GM21526 (cell line): ENCODE measurements at regions not wholly inside any gene's neighbourhood (a gene's known extent, or its start where the extent isn't known, plus 50 kb on each side); places are given as distances from the start of the nearest gene placed in this dataset.
A peak's percentile ranks its signal among the peaks of the same experiment; 100 is the strongest.

Source experiments
- ATAC-seq: cut with Tn5 transposase; IDR thresholded peaks from one replicate; pipeline ENCODE4 v1.9.1; 2021; ENCODE audit warnings: moderate library complexity; ENCODE audit not compliant: unreplicated experiment, low FRiP score

- no peak for ATAC-seq
These were observed 620.5 kb downstream of the METTL15 start for GRCh38 chr11:28728666-28729065.

- ATAC-seq = no peak
These were observed 619.1 kb downstream of the METTL15 start for GRCh38 chr11:28727254-28727653.

- ATAC-seq = no peak
These were observed 618.2 kb downstream of the METTL15 start for GRCh38 chr11:28726432-28726831.

DNA sequence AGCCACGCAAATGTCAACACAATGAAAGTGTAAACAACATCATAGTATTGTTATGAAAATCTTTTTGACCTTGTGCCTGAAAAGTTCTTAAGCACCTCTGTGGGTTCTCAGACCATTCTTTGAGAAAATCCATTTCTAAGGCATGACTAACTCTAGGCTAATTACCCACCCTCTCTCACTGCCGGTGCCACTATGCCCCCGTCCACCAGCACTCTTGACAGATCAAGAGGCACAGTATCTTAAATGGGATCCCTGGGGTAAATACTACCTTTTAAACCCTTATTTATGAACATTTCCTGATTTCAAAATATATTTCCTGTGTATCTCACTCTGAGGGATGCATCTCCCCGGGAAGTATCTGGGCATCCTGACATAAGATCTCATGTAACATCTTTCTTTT is 607.5 kb downstream of the METTL15 start:
- no peak for ATAC-seq

GRCh38 chr11:28713850-28714249 is 605.7 kb downstream of the METTL15 start:
- no peak for ATAC-seq

- ATAC-seq = no peak
These were observed 599.9 kb downstream of the METTL15 start for GRCh38 chr11:28708075-28708474.

DNA sequence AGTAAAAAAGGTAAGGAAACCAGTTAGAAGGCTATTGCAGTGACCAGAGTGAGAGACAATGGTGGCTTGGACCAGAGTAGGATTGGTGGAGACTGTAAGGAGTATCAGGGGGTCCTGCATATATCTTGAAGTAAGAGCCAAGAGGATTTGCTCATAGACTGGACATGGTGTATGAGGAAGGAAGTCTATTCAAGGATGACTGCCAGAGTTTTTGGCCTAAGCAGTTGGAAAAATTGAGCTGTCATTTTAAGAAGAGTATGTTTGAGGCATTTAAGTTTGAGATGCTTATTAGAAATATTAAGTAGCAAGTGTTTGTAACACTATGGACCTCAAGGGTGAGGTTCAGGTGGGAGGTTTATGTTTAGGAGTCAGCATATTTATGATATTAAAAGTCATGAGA is 596.6 kb downstream of the METTL15 start:
- no peak for ATAC-seq

- ATAC-seq = no peak
These were observed 595.2 kb downstream of the METTL15 start for GRCh38 chr11:28703371-28703770.

DNA sequence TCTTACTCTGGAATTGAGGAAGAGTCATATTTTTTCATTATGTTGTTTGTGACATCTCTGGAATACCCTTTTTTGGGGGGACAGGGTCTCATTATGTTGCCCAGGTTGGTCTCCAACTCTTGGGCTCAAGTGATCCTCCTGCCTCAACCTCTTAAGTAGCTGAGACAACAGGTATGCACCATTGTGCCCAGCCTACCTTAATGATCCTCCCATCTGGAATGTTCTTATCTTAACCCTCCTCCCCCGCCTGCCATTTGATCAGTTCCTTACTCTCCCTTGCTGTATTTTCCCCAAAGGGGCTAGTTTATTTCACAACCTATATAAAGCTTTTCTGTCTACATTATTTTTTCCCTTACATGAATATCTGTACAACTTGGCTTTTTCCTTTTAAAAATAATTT is 594.7 kb downstream of the METTL15 start:
- ATAC-seq = no peak

GRCh38 chr11:28702450-28702790 is 594.2 kb downstream of the METTL15 start:
- no peak for ATAC-seq

DNA sequence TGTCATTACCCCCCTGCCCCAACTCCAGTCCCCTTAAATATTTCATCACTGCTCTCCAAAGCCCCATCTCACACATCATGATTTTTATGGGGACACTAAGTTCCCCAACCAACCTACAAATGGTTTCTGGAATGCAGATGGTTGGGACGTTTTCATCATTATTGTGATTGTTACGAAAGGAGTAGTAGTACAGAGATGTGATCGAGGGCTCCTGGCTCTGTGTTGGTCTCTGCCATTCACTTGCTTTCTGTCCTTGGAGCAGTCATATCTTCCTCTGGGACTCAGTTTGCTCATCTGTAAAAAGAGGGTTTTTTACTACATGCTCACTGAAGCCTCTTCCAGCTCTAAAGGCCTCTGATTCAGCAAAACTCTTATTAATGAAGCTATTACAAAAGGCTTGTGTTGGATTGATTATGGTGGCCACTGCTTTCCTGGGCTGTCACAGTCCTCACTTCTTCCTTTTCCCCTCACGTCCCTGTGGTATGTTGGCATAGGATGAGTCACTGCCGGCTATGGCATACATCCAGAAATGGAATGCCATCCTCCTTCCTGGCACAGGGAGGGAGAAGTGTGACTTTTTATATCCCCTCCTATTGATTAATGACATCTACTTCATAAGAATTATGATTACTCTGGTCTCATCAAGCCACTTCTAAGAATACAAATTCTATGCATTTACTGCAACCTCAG is 593.7 kb downstream of the METTL15 start:
- no peak for ATAC-seq

- no peak for ATAC-seq
These were observed 591.5 kb downstream of the METTL15 start for GRCh38 chr11:28699701-28700100.

DNA sequence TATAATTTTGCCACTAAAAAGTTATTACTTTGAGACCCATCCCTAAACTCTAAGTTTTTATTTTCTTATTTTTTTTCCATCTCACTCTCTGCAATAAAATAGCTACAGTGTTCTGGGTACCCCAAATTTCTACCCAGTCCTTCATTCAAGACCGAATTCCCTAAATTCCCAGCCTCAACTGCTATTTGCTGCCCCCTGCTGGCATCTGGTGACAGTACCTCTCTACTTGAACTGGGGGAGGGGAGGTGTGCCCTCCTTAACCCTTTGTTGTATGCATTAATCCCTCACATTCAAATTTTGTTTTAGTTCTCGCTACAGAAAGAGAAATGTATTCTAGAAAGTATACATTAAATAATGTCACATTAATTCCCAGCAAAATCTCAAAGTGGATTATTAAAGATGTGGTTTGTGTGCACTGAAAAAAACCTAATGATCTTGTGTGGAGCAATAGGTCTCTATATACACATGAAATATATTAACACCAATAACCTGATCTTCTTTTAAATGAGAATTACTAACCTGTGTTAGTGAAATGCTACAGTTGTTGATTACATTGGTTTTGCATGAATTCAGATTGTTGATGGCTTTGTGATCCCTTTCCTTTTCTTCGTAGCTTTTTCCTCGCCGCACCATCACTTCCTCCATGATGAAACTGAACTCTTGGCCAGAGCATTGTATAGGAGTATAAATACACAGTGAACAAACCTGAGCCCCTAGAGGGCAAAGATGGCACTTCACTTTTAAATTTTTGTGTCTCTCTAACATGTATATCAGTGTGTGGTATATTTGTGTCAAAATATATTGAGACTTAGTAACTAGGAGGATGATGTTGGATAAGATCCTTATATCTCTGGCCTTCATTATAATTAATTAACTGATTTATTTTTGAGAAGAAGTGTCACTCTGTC is 590.0 kb downstream of the METTL15 start:
- ATAC-seq = peak; percentile 57

GRCh38 chr11:28696591-28696990 is 588.4 kb downstream of the METTL15 start:
- no peak for ATAC-seq

DNA sequence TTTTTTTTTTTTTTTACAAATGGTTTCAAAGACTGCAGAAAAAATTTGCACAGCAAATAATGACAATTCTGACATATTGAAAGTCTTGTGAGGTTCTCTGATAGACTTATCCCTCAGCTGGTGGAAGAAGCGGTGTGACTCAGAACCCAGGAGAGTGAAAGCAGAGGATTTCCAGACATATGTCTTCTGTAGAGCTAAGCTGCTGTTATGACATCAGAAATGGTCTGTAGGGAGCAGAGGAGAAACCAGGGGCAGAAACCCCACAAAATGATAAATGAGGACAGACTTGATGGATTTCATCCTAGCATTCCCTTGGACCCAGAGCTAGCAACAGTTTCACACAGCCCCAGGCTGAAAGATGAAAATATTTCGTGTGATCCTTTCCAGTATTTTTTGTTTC is 582.6 kb downstream of the METTL15 start:
- no peak for ATAC-seq

DNA sequence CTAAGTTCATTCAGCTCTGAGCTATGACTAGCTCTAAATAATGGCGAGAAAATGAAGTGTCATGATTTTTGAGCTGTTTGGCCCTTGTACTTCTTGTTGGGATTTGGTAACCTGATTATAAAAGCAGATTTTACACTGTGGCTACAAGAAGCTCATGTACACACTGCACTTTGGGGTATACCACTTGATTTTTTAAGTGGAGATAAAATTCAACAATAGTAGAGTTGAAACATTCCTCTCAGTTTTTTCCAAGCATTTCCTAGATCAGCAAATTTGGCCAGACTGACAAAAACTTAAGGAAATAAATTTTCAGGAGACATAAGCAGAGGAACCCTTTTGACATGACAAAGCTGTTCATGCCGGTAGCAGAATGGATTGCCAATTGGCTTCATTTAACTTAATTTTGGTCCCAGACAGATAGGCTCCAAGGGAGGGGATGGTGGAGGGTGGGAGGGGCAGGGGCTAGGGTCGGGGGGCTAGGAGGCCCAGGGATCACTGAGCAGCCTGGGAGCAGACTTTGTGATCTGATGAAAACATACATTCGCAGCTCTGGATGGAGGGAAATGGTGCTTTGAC is 575.9 kb downstream of the METTL15 start:
- ATAC-seq = no peak

DNA sequence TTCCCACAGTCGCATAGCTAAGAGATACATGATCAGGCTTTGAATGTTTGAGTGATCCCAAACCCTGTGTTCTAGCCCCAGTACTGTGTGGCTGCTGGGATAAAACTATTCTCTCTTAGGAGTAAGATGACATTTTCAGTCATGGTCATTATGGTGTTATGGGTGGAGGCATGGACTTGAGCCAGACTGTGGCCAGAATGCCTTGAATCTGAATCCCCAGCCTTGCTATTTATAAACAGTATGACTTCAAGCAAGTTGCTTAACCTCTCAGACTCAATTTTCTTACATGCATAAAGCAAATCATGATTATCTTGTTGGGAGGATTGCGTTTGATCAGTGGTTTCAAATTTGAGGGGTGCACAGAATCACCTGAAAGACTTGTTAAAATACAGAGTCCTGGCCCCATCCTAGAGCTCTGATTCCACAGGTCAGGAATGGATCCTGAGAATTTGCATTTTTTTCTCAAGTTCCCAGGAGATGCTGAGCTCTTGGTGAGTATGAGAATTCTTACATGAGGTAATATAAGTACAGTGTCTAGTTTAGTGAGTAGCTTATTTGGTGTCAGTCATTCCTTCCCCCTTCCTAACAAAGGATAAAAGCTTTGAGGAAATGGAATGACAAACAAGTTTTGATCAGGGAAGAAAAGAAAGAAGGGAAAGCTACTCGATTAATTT is 571.7 kb downstream of the METTL15 start:
- ATAC-seq = no peak

DNA sequence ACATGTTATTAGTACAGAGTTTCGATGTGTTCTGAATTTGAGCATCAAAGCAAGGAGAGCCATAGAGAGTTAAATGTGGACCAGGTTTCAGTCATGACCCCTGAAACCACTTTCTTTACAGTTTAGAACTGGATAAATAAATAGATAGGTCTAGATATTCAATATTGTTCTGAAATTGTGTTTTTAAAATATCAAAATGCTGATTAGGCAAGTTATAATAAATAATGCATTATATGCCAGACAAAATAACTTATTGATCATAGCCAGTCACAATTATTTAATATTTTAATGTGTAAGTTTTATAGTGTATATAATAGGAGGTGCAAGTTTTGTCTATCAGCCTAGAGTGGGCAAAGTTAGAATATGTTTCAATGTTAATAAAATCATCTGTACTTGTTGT is 569.5 kb downstream of the METTL15 start:
- ATAC-seq = no peak

DNA sequence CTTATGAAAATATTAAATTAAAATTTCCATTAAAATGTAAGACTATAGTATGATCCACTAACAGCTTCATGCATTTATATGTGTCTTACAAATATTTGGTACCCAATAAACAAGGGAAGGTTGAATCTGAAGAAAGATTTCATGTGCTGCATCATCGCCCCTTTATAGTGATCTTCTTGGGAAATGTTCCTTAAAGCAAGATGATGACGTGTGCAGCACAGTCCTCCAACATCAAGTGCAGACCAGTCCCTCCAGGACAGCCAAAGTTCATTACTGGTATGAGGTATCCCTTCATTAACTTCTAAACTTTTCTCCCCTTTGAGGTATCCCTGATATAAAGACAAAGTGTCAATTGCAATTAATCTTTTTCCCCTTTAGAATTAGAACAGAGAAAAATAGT is 567.0 kb downstream of the METTL15 start:
- ATAC-seq = no peak

DNA sequence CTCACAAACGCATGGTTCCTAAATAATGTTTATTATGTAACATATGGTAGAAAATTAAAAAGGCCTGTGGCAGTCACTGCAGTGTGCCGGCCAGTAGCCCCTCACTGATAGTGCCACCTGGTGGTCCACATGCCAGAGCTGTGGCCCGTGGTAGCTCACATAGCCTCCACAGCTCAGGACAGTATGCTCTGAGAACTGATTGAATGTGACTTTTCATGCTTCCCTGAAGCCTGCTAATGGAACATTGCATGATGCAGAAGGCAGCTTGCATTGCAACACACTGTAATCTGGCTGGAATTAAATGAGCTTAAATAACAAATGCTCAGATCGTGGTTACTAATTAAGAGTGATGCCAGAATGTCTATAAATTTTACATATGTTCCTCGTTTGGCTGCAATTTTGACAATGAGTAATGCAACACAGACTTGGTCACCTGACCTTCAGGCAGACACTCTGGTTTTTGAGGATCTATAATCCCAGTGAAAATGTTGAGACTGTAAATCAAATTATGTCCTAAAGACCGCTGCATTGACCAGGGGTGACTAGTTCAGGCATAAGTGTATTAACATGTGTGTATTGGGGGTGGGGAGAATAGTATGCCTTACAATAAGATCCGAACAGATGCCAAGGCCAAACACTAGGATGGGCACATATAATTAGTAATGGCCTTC is 566.4 kb downstream of the METTL15 start:
- no peak for ATAC-seq
